ENCODE measurements at regions not wholly inside any gene's neighbourhood (a gene's known extent, or its start where the extent isn't known, plus 50 kb on each side); places are given as distances from the start of the nearest gene placed in this dataset.
"Not testable (repeated sequence)": the region's sequence is repeated elsewhere in the genome, so short reads cannot be mapped to it uniquely, and the experiment has no call there.

DNA sequence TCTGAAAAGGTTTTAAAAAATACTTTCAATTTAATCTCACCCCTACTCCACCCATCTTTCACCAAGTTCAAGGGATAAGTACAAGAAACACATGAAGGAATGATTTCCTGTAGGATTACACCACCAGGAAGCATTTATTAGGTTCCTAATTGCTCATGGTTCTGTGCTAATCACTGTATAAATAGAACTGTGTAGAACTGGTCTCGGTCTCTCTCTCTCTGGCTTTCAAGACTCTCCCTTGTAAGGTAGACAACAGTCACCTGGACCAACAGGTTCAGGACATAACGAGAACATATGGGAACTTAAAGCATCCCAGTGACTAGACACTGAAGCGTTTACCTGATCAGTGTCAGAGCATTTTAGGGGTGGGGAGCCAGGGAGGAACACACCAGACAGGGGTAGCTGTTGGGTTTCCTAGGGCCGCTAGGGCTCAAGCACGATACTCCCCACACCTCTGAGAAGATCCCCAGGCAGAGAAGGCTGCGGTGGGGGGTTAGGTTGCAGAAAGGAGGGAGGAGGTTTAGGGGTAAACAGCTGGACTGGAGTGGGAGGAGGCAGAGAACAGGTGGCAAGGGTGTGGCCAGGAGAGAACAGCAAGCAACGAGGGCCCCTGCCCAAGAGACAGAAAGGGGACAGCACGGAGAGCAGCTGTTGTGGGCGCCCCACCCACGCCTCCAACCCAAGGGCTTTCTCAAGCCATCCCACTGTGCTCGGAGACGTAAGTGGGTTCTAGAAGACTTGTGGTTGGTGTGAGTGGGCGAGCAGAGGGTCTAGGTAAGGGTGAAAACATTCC, 52.5 kb upstream of the USP6NL start:
- no peak for DNase-seq

DNA sequence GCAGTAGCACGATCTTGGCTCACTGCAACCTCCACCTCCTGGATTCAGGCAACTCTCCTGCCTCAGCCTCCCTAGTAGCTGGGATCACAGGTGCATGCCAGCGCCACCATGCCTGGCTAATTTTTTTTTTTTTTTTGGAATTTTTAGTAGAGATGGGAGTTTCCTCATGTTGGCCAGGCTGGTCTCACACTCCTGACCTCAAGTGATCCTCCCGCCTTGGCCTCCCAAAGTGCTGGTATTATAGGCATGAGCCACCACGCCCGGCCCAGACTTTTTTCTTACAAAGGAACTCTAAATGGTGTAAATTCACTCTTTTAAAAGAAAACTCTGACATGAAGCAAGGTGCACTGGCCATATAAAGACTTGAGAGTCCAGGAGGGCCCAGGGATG, 51.7 kb upstream of the USP6NL start:
- not testable (repeated sequence) for DNase-seq

DNA sequence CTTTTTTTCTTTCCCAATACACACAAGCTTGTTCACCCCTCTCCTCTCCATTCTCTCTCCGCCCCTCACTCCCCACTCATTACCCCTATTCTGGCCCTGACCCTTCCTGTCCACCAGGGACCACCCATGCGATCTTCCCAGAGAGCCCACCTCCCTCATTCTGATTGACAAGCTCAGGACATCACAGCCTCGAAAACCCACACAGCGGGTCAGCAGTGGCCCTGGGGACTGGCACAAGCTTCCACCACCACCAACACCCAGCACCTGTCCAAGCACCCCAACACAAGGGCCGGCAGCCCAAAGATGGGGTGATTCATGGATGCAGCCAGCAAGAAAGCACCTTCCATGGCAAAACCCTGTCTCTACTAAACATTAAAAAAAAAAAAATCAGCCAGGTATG, 50.0 kb upstream of the USP6NL start:
- DNase-seq = no peak

All from femur (tissue), 1 donor.